Hepatocyte (in vitro differentiated cells): ENCODE measurements at regions not wholly inside any gene's neighbourhood (a gene's known extent, or its start where the extent isn't known, plus 50 kb on each side); places are given as distances from the start of the nearest gene placed in this dataset.

ENCODE experiments used
- DNase-seq: peaks from one replicate; pipeline ENCODE4 v3.0.0-alpha.2; 2016; ENCODE audit warnings: low spot score
- H2AFZ ChIP-seq: fragments of 200-600 bp; sonication (generic); 2 replicates; pipeline ENCODE4 v1.6.0; 2016; ENCODE audit warnings: antibody characterized with exemption, mild to moderate bottlenecking
- H3K27ac ChIP-seq: fragments of 200-600 bp; sonication (generic); 2 replicates; pipeline ENCODE4 v1.5.1; 2016; ENCODE audit warnings: mild to moderate bottlenecking
- H3K27me3 ChIP-seq: fragments of 200-600 bp; sonication (generic); 2 replicates; pipeline ENCODE4 v1.6.1; 2016
- H3K36me3 ChIP-seq: fragments of 200-600 bp; sonication (generic); replicated peaks from 2 replicates; pipeline ENCODE4 v1.5.1; 2016; ENCODE audit warnings: low read depth; ENCODE audit not compliant: insufficient read depth
- H3K4me1 ChIP-seq: fragments of 200-600 bp; sonication (generic); 2 replicates; pipeline ENCODE4 v1.5.1; 2016; ENCODE audit warnings: mild to moderate bottlenecking, moderate library complexity; ENCODE audit not compliant: insufficient read depth
- H3K4me2 ChIP-seq: fragments of 200-600 bp; sonication (generic); 2 replicates; pipeline ENCODE4 v1.6.0; 2016
- H3K4me3 ChIP-seq: fragments of 200-600 bp; sonication (generic); 2 replicates; pipeline ENCODE4 v1.5.1; 2016; ENCODE audit warnings: mild to moderate bottlenecking
- H3K79me2 ChIP-seq: fragments of 200-600 bp; sonication (generic); 2 replicates; pipeline ENCODE4 v1.6.0; 2017; ENCODE audit warnings: mild to moderate bottlenecking
- H3K9me2 ChIP-seq: fragments of 200-600 bp; sonication (generic); replicated peaks from 2 replicates; pipeline ENCODE4 v1.6.0; 2017; ENCODE audit warnings: mild to moderate bottlenecking; ENCODE audit not compliant: insufficient read depth
- H3K9me3 ChIP-seq: fragments of 200-600 bp; sonication (generic); 2 replicates; pipeline ENCODE4 v1.5.1; 2016; ENCODE audit warnings: low read depth, mild to moderate bottlenecking
- H4K20me1 ChIP-seq: fragments of 200-600 bp; sonication (generic); 2 replicates; pipeline ENCODE4 v1.6.0; 2016; ENCODE audit warnings: mild to moderate bottlenecking; ENCODE audit not compliant: insufficient read depth, poor library complexity, severe bottlenecking
- EZH2 ChIP-seq: fragments of 200-600 bp; sonication (generic); IDR thresholded peaks from 2 replicates; pipeline ENCODE4 v1.6.1; 2016; ENCODE audit warnings: antibody characterized with exemption, mild to moderate bottlenecking, borderline replicate concordance
- EZH2phosphoT487 ChIP-seq: fragments of 200-600 bp; sonication (generic); IDR thresholded peaks from one replicate; pipeline ENCODE4 v1.6.1; 2018; ENCODE audit warnings: antibody characterized with exemption, mild to moderate bottlenecking, low read depth, moderate library complexity; ENCODE audit not compliant: unreplicated experiment, severe bottlenecking
- WGBS: methylation state at CpG from one replicate; pipeline ENCODE4 v1.1.6; 2016; ENCODE audit warnings: low lambda C conversion rate; ENCODE audit errors: missing lambda C conversion rate; 5-methylcytosine and 5-hydroxymethylcytosine counted together
- TF ChIP-seq, protein P1 (sequence below): fragments of 200-600 bp; sonication (generic); IDR thresholded peaks from 2 replicates; pipeline ENCODE4 v1.5.1; 2016; ENCODE audit warnings: antibody characterized with exemption, mild to moderate bottlenecking; ENCODE audit not compliant: poor library complexity

DNA sequence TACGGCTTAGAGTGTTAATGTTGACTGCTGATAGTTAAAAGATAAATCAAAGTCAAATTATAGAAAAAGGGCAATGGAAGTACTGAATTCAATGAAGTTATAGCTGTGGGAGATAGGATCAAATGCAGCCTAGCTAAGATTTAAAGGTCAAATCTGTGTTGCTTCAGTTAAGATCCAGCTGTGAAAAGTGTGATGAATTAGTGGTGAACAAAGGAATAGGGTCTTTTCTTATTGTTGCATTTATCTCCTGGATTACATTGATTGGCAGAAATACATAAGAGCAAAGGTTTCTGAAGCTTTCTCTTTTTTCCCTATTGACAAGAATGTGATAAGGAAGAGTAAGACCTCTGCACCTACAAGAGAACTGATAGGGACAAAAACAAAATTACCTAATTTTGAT lies 1234.6 kb upstream of the ADGRL2 start:
- Histone ChIP-seq H2AFZ (no peak overlapping the region), H3K27me3 (no peaks in the 10 kb centered on the region), H3K4me3 (no peak overlapping the region), H3K79me2 (no peaks in the 10 kb centered on the region), H3K27ac (no peak overlapping the region), H3K36me3 (no peaks in the 10 kb centered on the region), H4K20me1 (no peaks in the 10 kb centered on the region), H3K9me3 (no peaks in the 10 kb centered on the region), H3K4me1 (no peaks in the 10 kb centered on the region), H3K4me2 (no peak overlapping the region), H3K9me2 (no peaks in the 10 kb centered on the region)
- TF ChIP-seq EZH2 (no peak), EZH2phosphoT487 (no peak)
- TF ChIP-seq, protein P1, sequence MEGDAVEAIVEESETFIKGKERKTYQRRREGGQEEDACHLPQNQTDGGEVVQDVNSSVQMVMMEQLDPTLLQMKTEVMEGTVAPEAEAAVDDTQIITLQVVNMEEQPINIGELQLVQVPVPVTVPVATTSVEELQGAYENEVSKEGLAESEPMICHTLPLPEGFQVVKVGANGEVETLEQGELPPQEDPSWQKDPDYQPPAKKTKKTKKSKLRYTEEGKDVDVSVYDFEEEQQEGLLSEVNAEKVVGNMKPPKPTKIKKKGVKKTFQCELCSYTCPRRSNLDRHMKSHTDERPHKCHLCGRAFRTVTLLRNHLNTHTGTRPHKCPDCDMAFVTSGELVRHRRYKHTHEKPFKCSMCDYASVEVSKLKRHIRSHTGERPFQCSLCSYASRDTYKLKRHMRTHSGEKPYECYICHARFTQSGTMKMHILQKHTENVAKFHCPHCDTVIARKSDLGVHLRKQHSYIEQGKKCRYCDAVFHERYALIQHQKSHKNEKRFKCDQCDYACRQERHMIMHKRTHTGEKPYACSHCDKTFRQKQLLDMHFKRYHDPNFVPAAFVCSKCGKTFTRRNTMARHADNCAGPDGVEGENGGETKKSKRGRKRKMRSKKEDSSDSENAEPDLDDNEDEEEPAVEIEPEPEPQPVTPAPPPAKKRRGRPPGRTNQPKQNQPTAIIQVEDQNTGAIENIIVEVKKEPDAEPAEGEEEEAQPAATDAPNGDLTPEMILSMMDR = no peak
- 77% methylated on average over 1 of the region's 1 CpG for WGBS
- DNase-seq = no peak

GRCh38 chr1:80565406-80565805 lies 1235.3 kb upstream of the ADGRL2 start:
- WGBS = 76% methylated on average over 1 of the region's 1 CpG

GRCh38 chr1:80542231-80542630 lies 1258.5 kb upstream of the ADGRL2 start:
- Histone ChIP-seq H3K9me2 (no peaks in the 10 kb centered on the region), H3K9me3 (no peaks in the 10 kb centered on the region), H3K4me2 (no peak overlapping the region), H3K79me2 (no peaks in the 10 kb centered on the region), H2AFZ (no peak overlapping the region), H3K36me3 (no peaks in the 10 kb centered on the region), H3K4me1 (no peaks in the 10 kb centered on the region), H3K27ac (no peak overlapping the region), H3K4me3 (no peak overlapping the region), H3K27me3 (no peaks in the 10 kb centered on the region), H4K20me1 (no peaks in the 10 kb centered on the region)
- 78% methylated on average over 1 of the region's 1 CpG for WGBS
- no peak for DNase-seq
- no peak for TF ChIP-seq EZH2phosphoT487
- TF ChIP-seq, protein P1 = no peak
- TF ChIP-seq EZH2 = no peak

More at GRCh38 chr1:80565406-80565805, 1235.3 kb upstream of the ADGRL2 start:
- DNase-seq = no peak
- H2AFZ ChIP-seq = no peak overlapping the region
- no peaks in the 10 kb centered on the region for H4K20me1 ChIP-seq
- no peaks in the 10 kb centered on the region for H3K36me3 ChIP-seq
- no peaks in the 10 kb centered on the region for H3K79me2 ChIP-seq
- TF ChIP-seq, protein P1 = no peak
- no peak for TF ChIP-seq EZH2
- TF ChIP-seq EZH2phosphoT487 = no peak
- H3K4me1 ChIP-seq = no peaks in the 10 kb centered on the region
- H3K4me3 ChIP-seq = no peak overlapping the region
- no peak overlapping the region for H3K27ac ChIP-seq
- no peak overlapping the region for H3K4me2 ChIP-seq
- no peaks in the 10 kb centered on the region for H3K9me3 ChIP-seq
- H3K9me2 ChIP-seq = no peaks in the 10 kb centered on the region
- H3K27me3 ChIP-seq = no peaks in the 10 kb centered on the region

DNA sequence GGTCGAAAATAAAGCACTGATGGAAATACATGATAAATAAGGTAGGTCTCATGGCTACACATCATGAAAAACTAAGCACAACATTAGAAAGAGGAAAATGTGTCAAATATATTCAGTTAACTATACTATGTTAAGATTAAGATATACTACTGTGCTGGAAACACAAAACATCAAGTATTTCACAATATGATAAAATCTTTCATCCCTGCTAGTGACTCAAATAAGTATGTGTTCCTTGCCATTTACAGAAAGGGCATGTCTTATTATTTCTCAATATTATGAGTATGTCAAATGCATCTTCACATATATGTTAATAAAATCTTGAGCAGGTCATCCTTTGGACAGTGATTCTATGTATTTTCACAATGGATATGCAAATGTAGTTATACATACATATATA lies 1260.1 kb upstream of the ADGRL2 start:
- H3K4me2 ChIP-seq = no peak overlapping the region
- H2AFZ ChIP-seq = no peak overlapping the region
- H4K20me1 ChIP-seq = no peaks in the 10 kb centered on the region
- no peaks in the 10 kb centered on the region for H3K9me3 ChIP-seq
- no peaks in the 10 kb centered on the region for H3K27me3 ChIP-seq
- no peak for DNase-seq
- H3K4me1 ChIP-seq = no peaks in the 10 kb centered on the region
- H3K79me2 ChIP-seq = no peaks in the 10 kb centered on the region
- 65% methylated on average over 1 of the region's 1 CpG for WGBS
- H3K36me3 ChIP-seq = no peaks in the 10 kb centered on the region
- no peaks in the 10 kb centered on the region for H3K9me2 ChIP-seq
- no peak overlapping the region for H3K4me3 ChIP-seq
- H3K27ac ChIP-seq = no peak overlapping the region
- TF ChIP-seq EZH2phosphoT487 (no peak), EZH2 (no peak)
- TF ChIP-seq, protein P1 = no peak
